Fibroblast of lung (primary cell): ENCODE measurements at regions not wholly inside any gene's neighbourhood (a gene's known extent, or its start where the extent isn't known, plus 50 kb on each side); places are given as distances from the start of the nearest gene placed in this dataset.
A peak's percentile ranks its signal among the peaks of the same experiment; 100 is the strongest.

Experiments
- DNase-seq, 2 donors: peaks; one replicate each; pipeline versions ENCODE4 v3.0.0 to v3.0.0-alpha.2; 2010; ENCODE audit warnings: low read depth in 2 of 2
- H2AFZ ChIP-seq: 2 replicates; pipeline ENCODE4 v1.5.1; 2012; ENCODE audit warnings: low read length, control low read depth, inconsistent platforms
- H3K27ac ChIP-seq: 2 replicates; pipeline ENCODE4 v1.5.1; 2011; ENCODE audit warnings: low read length, control low read depth; ENCODE audit not compliant: insufficient read depth
- H3K27me3 ChIP-seq: 2 replicates; pipeline ENCODE4 v1.5.1; 2011; ENCODE audit warnings: mild to moderate bottlenecking, low read length; ENCODE audit not compliant: control insufficient read depth, insufficient read depth
- H3K36me3 ChIP-seq: 2 replicates; pipeline ENCODE4 v1.5.1; 2011; ENCODE audit warnings: low read length; ENCODE audit not compliant: control insufficient read depth, insufficient read depth
- H3K4me1 ChIP-seq: 2 replicates; pipeline ENCODE4 v1.5.1; 2011; ENCODE audit warnings: low read length; ENCODE audit not compliant: control insufficient read depth, insufficient read depth; ENCODE audit errors: extremely low read depth
- H3K4me2 ChIP-seq: 2 replicates; pipeline ENCODE4 v1.5.1; 2011; ENCODE audit warnings: low read length, control low read depth; ENCODE audit not compliant: insufficient read depth; ENCODE audit errors: extremely low read depth
- H3K4me3 ChIP-seq, 4 experiments: fragments of 200-600 bp in 1 of 4; sonication (generic) in 1 of 4; replicated peaks in 1 of 4; 2 replicates each; pipeline ENCODE4 v1.5.1; 2011 to 2016; ENCODE audit warnings: low read length in 4 of 4, low read depth in 3 of 4, mild to moderate bottlenecking in 3 of 4, control low read depth in 2 of 4, inconsistent platforms in 1 of 4, mixed read lengths in 1 of 4; ENCODE audit not compliant: insufficient read depth in 1 of 4; ENCODE audit errors: control extremely low read depth in 1 of 4
- H3K79me2 ChIP-seq: 2 replicates; pipeline ENCODE4 v1.5.1; 2012; ENCODE audit warnings: mild to moderate bottlenecking, low read length, inconsistent platforms; ENCODE audit not compliant: control insufficient read depth, insufficient read depth
- H3K9ac ChIP-seq: 2 replicates; pipeline ENCODE4 v1.5.1; 2011; ENCODE audit warnings: mild to moderate bottlenecking, low read length, control low read depth; ENCODE audit not compliant: insufficient read depth
- H3K9me3 ChIP-seq: 2 replicates; pipeline ENCODE4 v1.5.1; 2012; ENCODE audit warnings: low read depth, low read length; ENCODE audit not compliant: control insufficient read depth, insufficient read depth
- H4K20me1 ChIP-seq: 2 replicates; pipeline ENCODE4 v1.5.1; 2011; ENCODE audit warnings: low read length; ENCODE audit not compliant: control insufficient read depth, insufficient read depth; ENCODE audit errors: extremely low read depth
- CTCF ChIP-seq, 2 donors: IDR thresholded peaks in 1 of 2; conservative IDR thresholded peaks in 1 of 2; 1 replicate in 1 of 2; 2 replicates in 1 of 2; pipeline ENCODE4 v1.5.1; 2011 to 2012; ENCODE audit warnings: low read length in 2 of 2, control low read depth in 1 of 2, inconsistent platforms in 1 of 2, low read depth in 1 of 2, mild to moderate bottlenecking in 1 of 2
- EZH2 ChIP-seq: IDR thresholded peaks from 2 replicates; pipeline ENCODE4 v1.5.1; 2012; ENCODE audit warnings: low read length, control low read depth, mild to moderate bottlenecking; ENCODE audit errors: missing control alignments

- H2AFZ ChIP-seq: no peak overlapping the region
- no peak overlapping the region for H3K27ac ChIP-seq
- H3K27me3 ChIP-seq: no peaks in the 10 kb centered on the region
- DNase-seq: no peak
- TF ChIP-seq CTCF (conservative IDR thresholded peaks at IDR 0.05 in 1 of 2, IDR thresholded peaks at IDR 0.05 in 1 of 2; ENCODE audit: low read depth in 1 of 2, low read length in 2 of 2) (no peak), EZH2 (no peak)
- H3K9me3 ChIP-seq: no peaks in the 10 kb centered on the region
- no peaks in the 10 kb centered on the region for H3K79me2 ChIP-seq
- no peak overlapping the region for H3K4me2 ChIP-seq
- no peaks in the 10 kb centered on the region for H3K4me1 ChIP-seq
- H3K36me3 ChIP-seq: no peaks in the 10 kb centered on the region
- H3K9ac ChIP-seq: no peak overlapping the region
- H3K4me3 ChIP-seq: no peak overlapping the region
- no peaks in the 10 kb centered on the region for H4K20me1 ChIP-seq
Observed at GRCh38 chr4:44538534-44538933, 89.9 kb upstream of the KCTD8 start.

GRCh38 chr4:44535981-44536380 is 87.4 kb upstream of the KCTD8 start:
- Histone ChIP-seq H3K4me1 (no peaks in the 10 kb centered on the region), H3K4me3 (no peak overlapping the region), H3K9ac (no peak overlapping the region), H3K9me3 (no peaks in the 10 kb centered on the region), H3K36me3 (no peaks in the 10 kb centered on the region), H2AFZ (no peak overlapping the region), H3K27ac (no peak overlapping the region), H4K20me1 (no peaks in the 10 kb centered on the region), H3K79me2 (no peaks in the 10 kb centered on the region), H3K4me2 (no peak overlapping the region), H3K27me3 (no peaks in the 10 kb centered on the region)
- DNase-seq: no peak
- TF ChIP-seq CTCF (conservative IDR thresholded peaks at IDR 0.05 in 1 of 2, IDR thresholded peaks at IDR 0.05 in 1 of 2; ENCODE audit: low read depth in 1 of 2, low read length in 2 of 2) (no peak), EZH2 (no peak)

DNA sequence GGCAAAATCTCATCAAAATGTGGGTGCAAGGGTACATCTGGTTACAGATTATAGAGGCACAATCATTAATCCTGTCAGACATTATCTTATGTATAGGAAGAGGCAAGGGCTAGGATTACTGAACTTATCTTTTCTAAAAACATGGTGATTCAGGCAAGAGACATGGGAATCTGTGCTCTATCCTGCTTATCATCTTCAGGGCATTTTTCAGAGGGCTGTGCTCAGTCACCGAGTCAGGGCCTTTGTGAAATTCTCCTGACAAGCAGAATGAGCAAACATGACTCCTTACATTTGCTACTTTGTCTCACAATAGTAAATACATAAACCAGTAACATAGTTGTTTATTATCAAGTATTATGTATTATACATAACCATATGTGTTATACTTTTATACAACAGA is 84.2 kb upstream of the KCTD8 start:
- no peaks in the 10 kb centered on the region for H4K20me1 ChIP-seq
- H3K79me2 ChIP-seq: no peaks in the 10 kb centered on the region
- no peaks in the 10 kb centered on the region for H3K36me3 ChIP-seq
- no peak overlapping the region for H3K4me3 ChIP-seq
- no peak overlapping the region for H3K27ac ChIP-seq
- no peaks in the 10 kb centered on the region for H3K4me1 ChIP-seq
- peak in 1 of 2 donors; percentile 9 for DNase-seq
- TF ChIP-seq CTCF (conservative IDR thresholded peaks at IDR 0.05 in 1 of 2, IDR thresholded peaks at IDR 0.05 in 1 of 2; ENCODE audit: low read depth in 1 of 2, low read length in 2 of 2) (no peak), EZH2 (no peak)
- no peak overlapping the region for H3K9ac ChIP-seq
- no peak overlapping the region for H3K4me2 ChIP-seq
- H3K9me3 ChIP-seq: no peaks in the 10 kb centered on the region
- H2AFZ ChIP-seq: no peak overlapping the region
- no peaks in the 10 kb centered on the region for H3K27me3 ChIP-seq
